Mesodermal cell (in vitro differentiated cells): ENCODE measurements at regions not wholly inside any gene's neighbourhood (a gene's known extent, or its start where the extent isn't known, plus 50 kb on each side); places are given as distances from the start of the nearest gene placed in this dataset.

Source experiments
- H3K27ac ChIP-seq: 2 replicates; pipeline ENCODE4 v1.7.0; 2013; ENCODE audit warnings: mild to moderate bottlenecking, low read depth, low read length, moderate library complexity; ENCODE audit not compliant: severe bottlenecking
- H3K36me3 ChIP-seq: 2 replicates; pipeline ENCODE4 v1.7.1; 2013; ENCODE audit warnings: mild to moderate bottlenecking, low read length, moderate library complexity; ENCODE audit not compliant: control insufficient read depth, insufficient read depth
- H3K4me1 ChIP-seq: one replicate; pipeline ENCODE4 v1.7.1; 2013; ENCODE audit warnings: mild to moderate bottlenecking, low read length; ENCODE audit not compliant: insufficient read depth, control insufficient read depth, poor library complexity, severe bottlenecking
- H3K4me3 ChIP-seq: 2 replicates; pipeline ENCODE4 v1.7.0; 2013; ENCODE audit warnings: low read length, control low read depth, mild to moderate bottlenecking; ENCODE audit not compliant: insufficient read depth, poor library complexity, severe bottlenecking; ENCODE audit errors: extremely low read depth
- H3K9me3 ChIP-seq: 2 replicates; pipeline ENCODE4 v1.7.1; 2013; ENCODE audit warnings: mild to moderate bottlenecking, low read length, moderate library complexity; ENCODE audit not compliant: control insufficient read depth
- whole genome bisulfite sequencing, 2 experiments: methylation state at CpG; one replicate each; pipeline ENCODE4 v1.1.5; 2013; ENCODE audit warnings: missing lambda C conversion rate in 2 of 2; ENCODE audit not compliant: insufficient coverage in 2 of 2; 5-methylcytosine and 5-hydroxymethylcytosine counted together

- Histone ChIP-seq H3K4me3 (no peak overlapping the region), H3K4me1 (peaks cover 14% of the 10 kb centered on the region), H3K27ac (no peak overlapping the region), H3K9me3 (no peaks in the 10 kb centered on the region), H3K36me3 (no peaks in the 10 kb centered on the region)
- WGBS, 2 experiments: 72 to 88% methylated on average over 4 to 5 of the region's 5 CpGs
Measured at GRCh38 chr2:160630801-160631590, 137.4 kb upstream of the RBMS1 start.

- no peaks in the 10 kb centered on the region for H3K9me3 ChIP-seq
- H3K4me3 ChIP-seq: no peak overlapping the region
- H3K27ac ChIP-seq: peak overlapping the region; percentile 20
- H3K36me3 ChIP-seq: no peaks in the 10 kb centered on the region
- 71 to 80% methylated on average over 4 of the region's 7 CpGs for WGBS, 2 experiments
- H3K4me1 ChIP-seq: peaks cover 14% of the 10 kb centered on the region
Measured at GRCh38 chr2:160632084-160632975, 138.7 kb upstream of the RBMS1 start.

- H3K4me3 ChIP-seq: no peak overlapping the region
- H3K4me1 ChIP-seq: peaks cover 14% of the 10 kb centered on the region
- peaks cover 4% of the 10 kb centered on the region for H3K9me3 ChIP-seq
- WGBS, 2 experiments: 100% methylated on average over 1 of the region's 2 CpGs; no CpG with 5 or more reads in 1 of the 2 experiments
- H3K27ac ChIP-seq: no peak overlapping the region
- no peaks in the 10 kb centered on the region for H3K36me3 ChIP-seq
Measured at GRCh38 chr2:160634436-160634835, 140.8 kb upstream of the RBMS1 start.

- WGBS, 2 experiments: 52 to 56% methylated on average over 2 of the region's 2 CpGs
- peaks cover 9% of the 10 kb centered on the region for H3K9me3 ChIP-seq
- H3K36me3 ChIP-seq: no peaks in the 10 kb centered on the region
- no peak overlapping the region for H3K27ac ChIP-seq
- peaks cover 14% of the 10 kb centered on the region for H3K4me1 ChIP-seq
- H3K4me3 ChIP-seq: no peak overlapping the region
Measured at GRCh38 chr2:160635488-160635887, 141.9 kb upstream of the RBMS1 start.

- H3K4me1 ChIP-seq: peaks cover 5% of the 10 kb centered on the region
- no peak overlapping the region for H3K4me3 ChIP-seq
- no peaks in the 10 kb centered on the region for H3K36me3 ChIP-seq
- H3K27ac ChIP-seq: no peak overlapping the region
- peaks cover 9% of the 10 kb centered on the region for H3K9me3 ChIP-seq
Measured at GRCh38 chr2:160639472-160639871, 145.9 kb upstream of the RBMS1 start.

- 75 to 83% methylated on average over 1 to 4 of the region's 6 CpGs for WGBS, 2 experiments
- H3K27ac ChIP-seq: no peak overlapping the region
- H3K4me3 ChIP-seq: no peak overlapping the region
- H3K9me3 ChIP-seq: no peaks in the 10 kb centered on the region
- H3K4me1 ChIP-seq: peaks cover 7% of the 10 kb centered on the region
- H3K36me3 ChIP-seq: no peaks in the 10 kb centered on the region
Measured at GRCh38 chr2:160646684-160647444, 153.3 kb upstream of the RBMS1 start.

- 94 to 96% methylated on average over 17 to 32 of the region's 33 CpGs for WGBS, 2 experiments
- H3K27ac ChIP-seq: no peak overlapping the region
- H3K36me3 ChIP-seq: no peaks in the 10 kb centered on the region
- H3K9me3 ChIP-seq: no peaks in the 10 kb centered on the region
- peaks cover 19% of the 10 kb centered on the region for H3K4me1 ChIP-seq
- H3K4me3 ChIP-seq: no peak overlapping the region
Measured at GRCh38 chr2:160647967-160648685, 154.5 kb upstream of the RBMS1 start.

GRCh38 chr2:160649698-160650097 lies 156.1 kb upstream of the RBMS1 start:
- Histone ChIP-seq H3K9me3 (no peaks in the 10 kb centered on the region), H3K27ac (no peak overlapping the region), H3K4me3 (no peak overlapping the region), H3K36me3 (no peaks in the 10 kb centered on the region), H3K4me1 (peaks cover 19% of the 10 kb centered on the region)
- WGBS, 2 experiments: 97 to 100% methylated on average over 8 of the region's 12 CpGs

- Histone ChIP-seq H3K9me3 (no peaks in the 10 kb centered on the region), H3K27ac (no peak overlapping the region), H3K4me3 (no peak overlapping the region), H3K36me3 (no peaks in the 10 kb centered on the region), H3K4me1 (peaks cover 19% of the 10 kb centered on the region)
- WGBS, 2 experiments: 100% methylated on average over 1 of the region's 3 CpGs; no CpG with 5 or more reads in 1 of the 2 experiments
Measured at GRCh38 chr2:160650196-160651118, 156.8 kb upstream of the RBMS1 start.
